GM12801 (cell line): ENCODE measurements at regions not wholly inside any gene's neighbourhood (a gene's known extent, or its start where the extent isn't known, plus 50 kb on each side); places are given as distances from the start of the nearest gene placed in this dataset.

Source experiments
- TF ChIP-seq, protein P1 (sequence below): IDR thresholded peaks from one replicate; pipeline ENCODE4 v1.5.1; 2011; ENCODE audit warnings: control low read depth; ENCODE audit not compliant: insufficient read length; ENCODE audit errors: extremely low read depth

DNA sequence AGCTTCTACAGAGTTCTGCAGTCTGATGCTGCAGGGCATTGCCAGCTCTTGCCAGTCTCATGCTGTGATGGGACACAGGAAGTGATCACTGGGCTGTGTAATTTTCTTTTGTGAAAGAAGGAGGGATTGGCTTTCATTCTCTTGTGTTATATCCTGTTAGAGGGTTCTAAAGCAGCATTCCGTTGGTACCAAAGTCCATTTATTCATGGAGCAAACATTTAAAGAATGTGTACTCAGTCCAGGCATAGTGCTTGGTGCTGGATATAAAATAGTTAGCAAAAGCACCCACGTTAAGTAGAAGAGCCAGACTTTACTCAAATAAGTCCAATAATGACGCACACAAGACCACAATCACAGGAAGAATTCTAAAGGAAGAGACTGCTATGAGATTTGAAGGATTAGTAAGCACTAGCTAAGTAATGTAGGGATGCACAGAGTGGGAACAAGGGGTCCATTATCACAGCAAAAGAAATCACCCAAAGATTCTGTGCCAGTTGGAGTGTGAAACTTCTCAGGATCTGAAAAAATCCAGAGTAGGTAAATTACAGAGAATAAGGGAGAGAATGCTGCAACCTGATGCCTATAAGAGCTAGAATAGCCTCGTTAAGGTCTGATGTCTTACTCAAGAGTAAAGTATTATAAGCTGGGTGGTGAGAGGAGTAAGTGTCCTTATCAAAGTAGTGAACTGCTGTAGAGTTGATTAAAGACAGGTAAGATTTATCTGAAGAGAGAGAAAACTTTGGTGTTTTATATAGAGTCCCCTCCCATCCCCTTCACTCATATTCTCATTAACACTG lies 728.3 kb downstream of the METTL15 start:
- TF ChIP-seq, protein P1, sequence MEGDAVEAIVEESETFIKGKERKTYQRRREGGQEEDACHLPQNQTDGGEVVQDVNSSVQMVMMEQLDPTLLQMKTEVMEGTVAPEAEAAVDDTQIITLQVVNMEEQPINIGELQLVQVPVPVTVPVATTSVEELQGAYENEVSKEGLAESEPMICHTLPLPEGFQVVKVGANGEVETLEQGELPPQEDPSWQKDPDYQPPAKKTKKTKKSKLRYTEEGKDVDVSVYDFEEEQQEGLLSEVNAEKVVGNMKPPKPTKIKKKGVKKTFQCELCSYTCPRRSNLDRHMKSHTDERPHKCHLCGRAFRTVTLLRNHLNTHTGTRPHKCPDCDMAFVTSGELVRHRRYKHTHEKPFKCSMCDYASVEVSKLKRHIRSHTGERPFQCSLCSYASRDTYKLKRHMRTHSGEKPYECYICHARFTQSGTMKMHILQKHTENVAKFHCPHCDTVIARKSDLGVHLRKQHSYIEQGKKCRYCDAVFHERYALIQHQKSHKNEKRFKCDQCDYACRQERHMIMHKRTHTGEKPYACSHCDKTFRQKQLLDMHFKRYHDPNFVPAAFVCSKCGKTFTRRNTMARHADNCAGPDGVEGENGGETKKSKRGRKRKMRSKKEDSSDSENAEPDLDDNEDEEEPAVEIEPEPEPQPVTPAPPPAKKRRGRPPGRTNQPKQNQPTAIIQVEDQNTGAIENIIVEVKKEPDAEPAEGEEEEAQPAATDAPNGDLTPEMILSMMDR = no peak

DNA sequence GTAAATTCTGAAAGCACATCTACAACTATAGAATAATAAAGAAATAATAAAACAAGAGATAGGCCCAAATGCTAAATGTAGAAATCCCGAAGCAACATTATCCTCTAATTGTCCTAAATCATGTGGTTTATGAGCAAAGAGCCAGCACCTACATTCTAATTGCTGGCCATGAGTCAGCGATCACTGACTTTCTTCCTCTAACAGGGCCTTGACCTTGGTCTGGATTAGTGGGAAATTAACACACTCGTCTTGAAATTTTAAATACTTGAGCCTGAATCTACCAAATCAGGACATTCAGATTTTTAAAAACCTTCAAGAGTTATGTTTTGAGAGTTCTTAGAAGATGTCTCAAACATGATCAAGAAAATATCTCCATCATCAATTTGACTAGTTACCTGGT lies 727.6 kb downstream of the METTL15 start:
- TF ChIP-seq, protein P1 = no peak

DNA sequence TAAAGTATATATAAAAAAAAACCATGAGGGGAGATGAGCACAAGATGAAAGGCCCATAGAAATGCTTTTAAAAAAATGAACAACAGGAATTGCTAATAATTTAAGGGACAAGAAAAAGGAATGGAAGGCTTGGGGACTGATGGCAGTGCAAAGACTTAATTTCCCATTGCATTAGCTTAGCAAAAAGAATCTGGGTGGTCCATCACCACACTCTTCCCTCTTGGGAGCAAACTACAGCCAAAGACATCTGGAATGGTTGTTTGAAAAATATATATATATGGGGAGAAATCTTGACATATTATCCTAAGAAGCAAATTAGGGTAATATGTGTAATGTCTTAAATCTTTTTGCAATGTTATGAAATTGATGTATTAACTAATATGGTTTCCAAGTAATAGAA lies 727.1 kb downstream of the METTL15 start:
- TF ChIP-seq, protein P1 = no peak

DNA sequence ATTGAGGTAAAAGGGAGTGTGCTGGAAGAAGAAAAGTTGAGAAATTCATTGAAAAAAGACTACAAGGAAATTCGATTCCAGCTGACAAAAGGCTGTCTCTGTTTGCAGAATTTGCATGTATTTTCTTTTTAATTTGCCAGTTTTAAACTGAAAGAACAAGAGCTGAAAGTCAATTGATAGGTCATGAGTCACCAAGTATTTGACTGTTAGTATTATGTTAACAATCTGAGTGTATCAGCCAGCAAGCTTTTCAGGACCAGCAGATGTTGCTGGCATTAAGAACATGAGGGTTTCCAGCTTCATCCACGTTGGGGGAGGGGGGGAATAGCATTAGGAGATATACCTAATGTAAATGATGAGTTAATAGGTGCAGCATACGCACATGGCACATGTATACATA lies 726.7 kb downstream of the METTL15 start:
- TF ChIP-seq, protein P1 = no peak

DNA sequence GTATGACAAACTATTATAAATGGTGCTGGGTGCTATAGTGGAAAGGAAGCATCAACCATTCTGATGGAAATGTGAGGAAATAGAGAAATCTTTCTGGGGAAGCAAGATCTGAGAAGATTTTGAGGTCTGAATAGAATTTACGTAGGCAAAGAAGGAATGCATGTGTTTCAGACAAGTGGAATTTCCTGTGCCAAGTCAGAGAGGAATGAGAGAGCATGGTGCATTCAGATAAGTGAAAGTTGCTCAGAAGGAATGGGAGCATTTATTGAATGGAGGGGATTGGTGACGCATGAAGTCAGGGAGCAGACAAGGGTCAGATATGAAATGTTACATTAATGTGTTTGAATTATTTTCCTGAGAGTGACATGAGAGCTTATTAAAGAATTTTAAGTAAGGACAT lies 725.5 kb downstream of the METTL15 start:
- TF ChIP-seq, protein P1 = no peak

DNA sequence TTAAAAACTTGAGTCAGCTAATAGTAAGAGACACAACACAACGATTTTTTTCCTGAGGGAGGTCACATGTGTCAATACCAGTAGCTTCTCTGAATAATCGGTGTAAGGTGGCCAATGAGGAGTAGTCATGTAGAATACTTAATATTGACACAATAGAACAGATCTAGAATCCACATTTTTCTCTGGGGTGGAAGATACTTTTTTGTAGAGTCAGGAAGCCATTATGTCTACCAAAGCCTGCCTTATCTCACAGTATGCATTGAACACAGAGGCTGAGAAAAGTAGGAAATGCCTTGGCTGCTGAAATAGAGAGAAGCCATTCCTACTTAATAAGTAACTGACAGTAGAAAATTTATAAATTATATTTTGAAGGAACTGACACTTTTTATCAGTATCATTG lies 725.0 kb downstream of the METTL15 start:
- TF ChIP-seq, protein P1 = no peak

DNA sequence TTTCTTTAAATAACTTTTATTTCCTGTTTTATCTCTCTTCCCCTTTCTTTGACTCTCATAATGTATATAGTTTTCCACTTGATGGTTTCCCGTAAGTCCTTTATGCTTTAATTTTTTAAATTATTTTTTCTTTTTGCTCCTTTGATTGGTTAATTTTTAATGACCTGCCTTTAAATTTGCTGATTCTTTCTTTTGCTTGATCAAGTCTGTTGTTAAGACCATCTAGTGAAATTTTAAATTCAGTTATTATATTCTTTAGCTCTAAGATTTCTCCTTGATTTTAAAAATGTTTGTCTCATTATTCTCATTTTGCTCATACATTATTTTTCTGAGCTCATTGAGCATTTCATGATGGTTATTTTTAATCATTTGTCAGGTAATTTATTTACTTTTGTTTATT lies 718.6 kb downstream of the METTL15 start:
- TF ChIP-seq, protein P1 = no peak

DNA sequence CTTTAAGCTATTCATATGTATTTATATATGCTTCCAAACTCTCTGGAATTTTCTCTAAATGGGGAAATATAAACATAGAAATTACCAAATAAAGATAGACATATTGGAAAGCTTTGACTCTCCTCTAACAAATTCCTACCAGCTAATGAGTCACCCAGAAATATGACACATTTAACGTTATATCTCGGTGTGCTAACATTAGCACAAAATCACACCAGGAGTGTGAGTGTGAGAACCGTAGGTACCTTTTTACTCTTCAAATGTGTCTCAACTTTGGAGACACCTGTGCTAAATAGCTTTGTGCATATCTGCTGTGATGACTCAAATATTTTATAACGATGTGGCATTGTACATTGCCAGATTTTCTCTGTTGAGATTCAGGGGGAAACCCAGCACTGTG lies 714.4 kb downstream of the METTL15 start:
- TF ChIP-seq, protein P1 = no peak
